NCI-H82 treated with DMSO at 0.1 percent for 48 hours (cell line): ENCODE measurements at regions not wholly inside any gene's neighbourhood (a gene's known extent, or its start where the extent isn't known, plus 50 kb on each side); places are given as distances from the start of the nearest gene placed in this dataset.

ENCODE experiments used
- DNase-seq: peaks from one replicate; lab custom pipeline; 2025; ENCODE audit not compliant: unreplicated experiment; lab: John Stamatoyannopoulos, UW

DNA sequence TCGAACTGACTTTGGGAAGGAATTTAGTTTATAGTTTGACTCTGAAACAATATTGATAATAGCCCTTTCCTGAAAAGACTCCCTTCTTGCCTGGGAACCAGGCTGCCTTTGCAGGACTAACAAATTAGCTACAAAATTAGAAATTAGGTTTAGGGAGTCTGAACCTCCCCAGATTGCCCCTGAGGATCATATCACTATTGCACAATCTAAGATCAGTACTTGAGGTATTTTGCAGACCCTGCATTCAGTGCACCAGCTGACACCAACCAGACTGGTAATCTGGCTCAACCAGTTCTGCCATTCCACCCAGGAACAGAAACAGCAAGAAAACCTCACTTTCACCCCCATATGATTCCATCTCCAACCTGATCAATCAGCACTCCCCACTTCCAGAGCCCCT is 131.8 kb upstream of the GALNT5 start:
- DNase-seq: no peak

DNA sequence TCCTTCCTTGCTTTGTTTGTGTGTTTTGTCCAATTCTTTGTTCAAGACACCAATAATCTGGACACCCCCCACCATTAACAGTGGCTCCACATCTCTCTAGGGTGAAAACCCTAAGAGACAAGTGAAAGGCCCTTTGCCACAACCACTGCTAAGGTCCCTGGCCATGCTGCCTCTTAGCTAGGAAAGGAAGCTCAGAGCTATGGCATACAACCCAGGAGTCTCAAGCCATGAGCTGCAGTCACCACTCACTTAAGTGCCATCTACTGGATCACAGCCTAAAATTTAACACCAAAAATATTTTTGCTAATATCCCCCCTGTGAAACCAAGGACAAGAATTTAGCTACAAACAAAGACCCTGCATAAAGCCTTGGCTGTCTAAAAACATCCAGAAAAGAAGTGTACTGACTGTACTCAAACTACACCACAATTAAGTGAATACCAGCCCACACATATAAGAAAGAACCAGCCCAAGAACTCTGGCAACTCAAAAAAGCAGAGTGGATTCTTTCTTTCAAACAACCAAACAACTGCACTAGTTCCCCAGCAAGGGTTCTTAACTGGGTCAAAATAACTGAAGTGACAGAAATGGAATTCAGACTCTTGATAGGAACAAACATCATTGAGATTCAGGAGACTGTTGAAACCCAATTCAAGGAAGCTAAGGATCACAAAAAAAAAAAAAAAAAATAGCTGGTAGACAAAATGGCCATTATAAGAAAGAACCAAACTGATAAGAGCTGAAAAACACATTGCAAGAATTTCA is 130.1 kb upstream of the GALNT5 start:
- no peak for DNase-seq

DNA sequence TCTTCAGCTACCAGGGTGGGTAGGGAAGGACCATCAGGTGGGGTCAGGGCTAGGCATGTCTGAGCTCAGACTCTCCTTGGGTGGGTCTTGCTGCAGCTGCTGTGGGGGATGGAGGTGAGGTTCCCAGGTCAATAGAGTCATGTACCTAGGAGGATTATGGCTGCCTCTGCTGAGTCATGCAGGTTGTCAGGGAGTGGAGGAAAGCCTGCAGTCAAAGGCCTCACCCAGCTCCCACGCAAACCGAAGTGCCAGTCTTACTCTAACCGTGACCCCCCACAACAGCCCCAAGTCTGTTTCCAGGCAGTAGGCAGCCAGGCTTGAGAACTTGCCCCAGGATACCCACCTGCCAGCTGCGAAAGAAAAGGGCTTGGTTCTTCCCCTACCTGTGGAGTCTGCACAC is 113.6 kb upstream of the GALNT5 start:
- DNase-seq: no peak

DNA sequence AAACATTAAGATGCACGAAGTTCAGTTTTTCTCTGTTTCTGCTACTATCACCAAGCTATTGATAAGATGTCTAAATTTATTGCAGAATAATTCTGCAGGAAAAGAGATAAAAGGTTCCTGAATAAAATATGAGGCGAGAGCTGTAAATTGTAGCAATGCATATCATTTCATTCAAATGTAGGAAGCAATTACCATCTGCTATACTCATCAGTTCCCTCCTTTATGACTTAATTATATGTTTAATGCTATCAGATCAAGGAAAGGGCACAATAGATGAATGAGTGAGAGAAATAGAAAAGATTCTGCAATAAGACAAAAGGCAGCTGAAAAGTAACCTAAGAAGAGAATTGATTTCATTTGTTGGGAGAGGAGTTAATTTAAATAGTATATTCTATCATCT is 108.2 kb upstream of the GALNT5 start:
- no peak for DNase-seq

DNA sequence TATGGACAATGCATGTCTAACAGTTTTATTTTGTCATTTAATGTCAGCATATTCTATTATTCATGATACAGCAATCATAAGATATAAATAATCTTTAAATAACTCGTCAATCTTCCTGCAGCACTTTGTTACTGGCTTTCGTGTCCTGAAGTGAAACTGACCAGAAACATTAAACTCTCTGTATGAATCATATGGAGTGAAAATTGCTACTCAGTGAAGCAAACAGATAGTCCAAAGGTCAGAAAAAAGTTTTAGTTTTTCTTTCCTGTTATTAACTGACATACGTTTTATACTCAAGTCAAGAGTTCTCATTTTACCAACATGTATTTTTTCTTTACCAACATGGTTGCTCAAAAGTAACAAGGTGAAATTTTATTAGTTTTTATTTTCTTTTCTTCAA is 106.8 kb upstream of the GALNT5 start:
- DNase-seq: no peak

DNA sequence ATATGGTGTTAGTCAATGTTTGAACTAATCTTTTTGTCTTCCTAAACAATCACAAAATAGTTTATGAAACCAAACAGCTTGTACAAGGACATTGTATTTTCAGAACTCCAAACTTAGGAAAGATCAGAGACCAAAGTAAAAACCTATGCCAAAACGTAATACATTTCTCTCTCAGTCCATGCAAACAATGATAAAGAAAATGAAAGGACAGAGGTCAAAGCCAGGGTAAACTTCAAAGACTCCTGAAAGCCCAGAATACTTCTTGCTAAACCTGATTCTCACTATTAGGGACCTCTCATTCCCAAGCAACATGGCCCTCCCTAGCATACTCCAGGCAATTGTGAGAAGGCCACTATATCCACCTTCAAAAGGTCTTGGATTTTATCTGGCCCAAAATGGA is 105.1 kb upstream of the GALNT5 start:
- DNase-seq: no peak

DNA sequence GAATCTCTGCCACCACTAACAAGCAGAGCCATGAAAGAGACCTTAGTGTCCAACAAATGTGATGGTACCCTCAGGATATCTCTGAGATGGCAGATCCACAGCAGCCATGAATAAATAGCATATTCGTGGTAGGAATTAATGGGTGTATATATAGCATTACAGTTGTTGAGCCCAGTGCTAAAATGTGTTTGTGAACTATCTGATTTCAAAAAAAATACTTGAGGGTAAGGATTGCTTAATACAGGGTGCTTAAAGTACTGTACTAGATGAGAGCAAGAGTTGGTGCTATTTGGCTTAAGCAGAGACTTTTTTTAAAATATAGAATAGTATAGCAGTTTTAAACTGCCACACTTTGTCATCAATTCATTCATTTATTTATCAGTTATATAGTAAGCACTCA is 101.5 kb upstream of the GALNT5 start:
- no peak for DNase-seq

DNA sequence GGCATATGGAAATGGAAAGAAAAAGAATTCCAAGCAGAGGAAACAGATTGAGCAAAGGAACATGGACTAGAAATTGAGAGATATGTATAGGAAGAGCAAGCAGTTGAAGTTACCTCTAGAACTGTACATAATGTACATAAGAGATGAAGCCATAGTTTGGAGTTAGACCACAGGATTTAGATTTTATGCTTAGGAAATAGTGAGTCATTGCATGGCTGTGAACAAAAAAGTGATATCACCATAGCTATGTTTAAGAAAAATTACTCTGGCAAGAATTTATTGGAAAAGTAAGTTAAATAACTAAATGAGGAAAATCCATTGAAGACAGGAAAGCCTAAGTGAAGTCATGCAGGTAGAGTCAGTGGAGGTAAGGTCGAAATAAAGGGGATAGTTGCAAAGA is 99.4 kb upstream of the GALNT5 start:
- no peak for DNase-seq

DNA sequence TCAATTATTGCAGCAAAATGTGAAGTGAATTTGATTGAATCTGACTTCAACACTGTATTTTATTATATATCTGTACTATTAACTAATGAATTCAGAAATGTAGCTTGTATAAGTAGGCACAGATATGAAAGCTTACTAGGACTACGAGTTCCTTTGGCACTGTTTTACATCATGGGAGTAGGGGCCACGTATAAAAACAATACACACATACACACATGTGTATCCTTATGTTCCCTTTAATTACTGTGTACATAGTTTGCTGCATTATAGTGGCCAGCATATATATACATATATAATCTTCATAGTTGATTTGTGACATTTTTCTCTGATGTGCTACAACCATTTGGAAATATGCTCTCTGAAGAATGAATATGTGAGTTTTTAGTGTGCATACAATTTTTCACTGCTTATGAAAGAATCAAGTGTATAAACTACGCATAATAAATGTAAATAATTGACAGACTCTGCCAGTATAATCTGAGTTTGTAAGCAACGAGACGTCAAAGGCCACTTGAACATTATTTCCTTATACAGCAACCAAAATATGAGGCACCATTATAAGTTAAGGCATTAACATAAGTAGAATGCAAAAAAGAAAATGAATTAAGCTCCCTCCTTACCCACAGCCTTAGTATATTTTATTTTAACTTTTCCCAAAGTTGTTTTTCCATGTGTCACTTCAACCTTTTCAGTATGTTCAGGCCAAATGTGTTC is 98.1 kb upstream of the GALNT5 start:
- no peak for DNase-seq

DNA sequence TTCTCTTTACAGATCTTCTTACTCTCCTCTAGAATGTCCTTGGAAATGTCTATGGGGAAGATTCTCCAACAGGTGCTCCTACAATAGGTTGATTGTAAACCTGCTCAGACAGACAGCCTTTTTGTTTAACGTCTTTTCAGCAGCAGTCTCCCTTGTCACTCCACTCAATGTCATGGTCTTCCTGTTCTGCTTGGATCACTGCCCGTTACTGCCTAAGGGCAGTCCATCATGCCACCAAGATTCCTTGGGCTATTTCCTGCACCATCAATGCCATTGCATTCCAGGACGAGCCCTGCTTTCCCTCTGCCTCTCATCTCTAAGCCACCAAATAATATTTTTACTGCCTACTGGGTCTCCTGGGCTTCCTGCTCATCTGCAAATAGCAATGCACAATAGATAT is 97.4 kb upstream of the GALNT5 start:
- DNase-seq: no peak

DNA sequence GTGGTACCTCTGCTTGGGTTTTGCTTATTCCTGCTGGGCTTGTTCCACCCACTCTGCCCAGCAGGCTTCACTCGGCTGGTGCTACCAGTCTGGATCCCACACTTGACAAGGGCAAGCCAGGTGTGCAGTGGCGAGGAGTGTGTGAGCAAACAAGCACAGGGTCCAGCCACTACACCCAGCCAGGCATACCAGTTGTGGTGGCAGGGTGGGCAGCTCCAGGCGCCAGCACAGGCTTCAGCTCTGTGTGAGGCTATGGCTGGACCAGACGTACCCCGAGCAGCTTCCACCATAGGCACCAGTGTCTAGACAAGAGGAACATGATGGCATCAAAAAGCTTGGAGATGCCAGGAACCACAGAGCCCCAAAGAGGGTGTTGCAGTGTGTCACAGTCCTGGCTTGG is 93.1 kb upstream of the GALNT5 start:
- DNase-seq: no peak

DNA sequence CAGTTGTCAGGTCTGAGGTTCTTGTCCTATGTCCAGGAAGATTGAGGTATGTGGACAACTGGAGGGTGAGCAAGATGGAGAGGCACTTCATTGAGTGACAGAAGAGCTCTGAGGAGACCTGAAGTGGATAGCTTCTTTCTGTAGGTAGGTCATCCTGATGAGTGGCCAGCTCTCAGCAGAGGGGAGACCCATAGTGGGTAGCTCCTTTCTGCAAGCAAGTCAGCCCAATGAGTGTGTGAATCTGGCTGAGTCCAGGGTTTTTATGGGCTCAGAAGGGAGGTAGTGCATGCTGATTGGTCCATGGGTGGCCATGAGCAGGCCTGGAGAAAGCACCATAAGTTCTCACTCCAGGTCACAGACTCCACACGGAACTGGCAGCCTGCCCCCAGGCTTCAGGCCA is 92.6 kb upstream of the GALNT5 start:
- DNase-seq: no peak

DNA sequence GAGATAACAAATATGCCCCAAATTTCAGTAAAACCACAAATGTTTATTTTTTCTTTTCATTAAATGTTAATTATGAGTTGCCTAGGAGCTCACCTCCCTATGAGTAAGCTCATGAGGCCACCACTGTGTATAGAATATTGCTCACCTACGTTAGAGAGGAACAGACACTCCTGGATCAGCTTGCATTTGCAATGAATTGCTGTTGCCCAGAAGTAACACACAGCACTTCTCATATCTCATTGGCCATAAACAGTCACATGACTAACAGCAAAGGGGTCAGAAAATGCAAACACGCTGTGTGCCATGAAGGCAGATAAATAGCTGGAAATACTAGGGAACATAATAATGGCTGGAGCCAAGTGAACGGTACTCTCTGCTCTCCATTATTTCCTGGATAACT is 89.0 kb upstream of the GALNT5 start:
- no peak for DNase-seq

DNA sequence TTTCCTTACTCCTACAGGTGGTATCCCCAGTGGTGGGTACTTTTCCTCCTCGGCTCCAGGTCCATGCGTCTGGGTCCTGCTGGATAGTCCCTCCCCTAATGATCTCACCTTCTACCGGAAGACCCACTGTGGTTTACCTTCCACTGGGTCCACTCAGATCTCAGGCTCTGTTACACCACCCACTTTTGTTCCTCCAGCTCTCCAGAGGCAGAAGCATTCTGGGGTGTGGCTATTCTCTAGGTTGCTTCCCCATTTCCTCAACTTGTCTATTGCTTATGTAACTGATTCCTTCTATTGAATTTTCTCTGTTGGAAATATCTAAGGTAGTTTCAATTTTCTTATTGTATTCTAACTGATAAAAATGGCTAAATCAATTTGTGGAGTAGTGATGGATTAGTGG is 87.6 kb upstream of the GALNT5 start:
- no peak for DNase-seq

DNA sequence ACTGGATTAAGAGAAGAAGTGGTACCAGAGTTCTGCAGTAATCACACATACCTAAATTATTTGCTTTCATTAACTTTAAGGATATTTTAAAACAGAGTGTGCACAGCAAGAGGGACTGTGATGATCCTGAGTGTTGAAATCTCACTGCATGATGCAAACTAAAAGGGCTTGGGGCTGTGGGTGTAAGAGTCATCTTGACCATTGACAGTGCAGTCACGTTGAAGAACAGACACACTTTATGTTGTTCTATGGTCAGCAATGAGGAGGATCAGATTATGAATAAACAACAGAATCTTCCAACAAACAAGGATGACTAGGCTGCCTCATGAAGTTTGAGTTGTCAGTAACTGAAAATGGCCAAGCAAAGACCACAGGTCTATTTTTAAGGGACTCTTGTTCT is 87.2 kb upstream of the GALNT5 start:
- no peak for DNase-seq

DNA sequence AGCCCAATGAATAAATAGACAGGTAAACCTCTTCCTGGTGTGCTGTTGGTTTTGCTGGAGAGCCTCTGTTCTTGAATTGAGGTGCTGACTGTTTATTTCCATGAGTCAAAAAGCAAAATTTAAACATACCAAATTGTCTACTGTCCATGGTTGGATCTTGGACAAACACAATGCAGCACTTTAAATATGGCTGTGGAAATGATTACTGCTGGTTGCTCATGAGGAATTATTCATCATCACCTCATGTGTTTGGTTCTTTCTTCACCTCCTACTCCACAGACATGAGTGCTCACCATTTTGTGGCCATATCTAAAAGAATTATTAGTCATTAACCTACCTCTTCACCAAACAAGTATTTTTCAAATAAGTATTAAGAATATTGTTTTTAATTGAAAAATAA is 85.3 kb upstream of the GALNT5 start:
- no peak for DNase-seq

DNA sequence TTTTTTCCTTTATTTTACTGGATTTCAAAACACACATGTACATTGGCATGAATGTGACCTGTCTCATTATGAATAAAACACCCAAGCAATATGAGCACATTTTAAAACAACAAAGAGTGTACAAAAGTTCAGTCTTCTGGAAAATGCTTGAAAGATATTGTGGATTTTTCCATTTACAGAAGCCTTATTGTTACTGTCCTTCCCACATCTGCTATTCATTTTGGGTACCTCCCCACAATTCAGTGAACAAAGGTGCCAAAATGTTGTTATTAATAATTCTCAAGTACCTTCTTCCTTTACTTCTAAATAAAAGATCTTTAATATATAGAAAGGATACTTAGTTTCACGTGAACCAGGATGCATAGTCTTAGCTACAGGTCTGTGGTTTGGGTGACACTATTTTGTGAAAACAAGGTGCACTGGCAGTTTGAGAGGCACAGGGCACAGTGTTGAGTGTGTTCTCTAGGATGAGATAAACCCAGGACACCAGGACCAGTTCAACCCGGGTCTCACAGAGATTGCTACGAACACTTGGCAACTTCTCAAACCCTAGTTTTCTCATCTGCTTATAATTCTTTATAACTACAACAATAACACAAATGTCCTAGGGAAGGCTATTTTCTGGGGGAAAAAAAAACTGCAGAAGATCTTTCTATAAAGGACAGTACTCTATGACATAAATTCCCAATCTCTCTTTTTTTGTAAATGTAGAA is 84.5 kb upstream of the GALNT5 start:
- DNase-seq: no peak

DNA sequence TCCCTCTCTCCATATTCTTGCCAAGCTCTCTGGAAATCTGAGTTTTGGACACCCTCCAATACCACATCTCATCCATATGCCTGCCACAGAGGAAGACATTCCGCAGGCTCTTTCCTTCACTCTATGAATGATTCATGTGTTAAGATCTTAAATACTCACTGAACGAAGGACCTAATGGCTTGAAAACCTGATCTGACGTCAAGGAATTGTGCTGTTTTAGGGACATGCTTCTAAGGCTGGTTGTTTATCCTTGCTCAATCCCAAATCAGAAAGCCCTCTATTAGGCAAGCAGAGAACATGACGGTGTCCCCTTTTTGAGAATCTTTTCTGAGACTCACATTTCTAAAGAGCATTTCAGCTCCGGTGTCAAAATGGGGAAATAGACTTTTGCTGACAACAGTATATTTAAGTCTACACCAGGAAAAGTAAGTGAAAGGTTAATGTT is 83.7 kb upstream of the GALNT5 start:
- peak; percentile 73 for DNase-seq

DNA sequence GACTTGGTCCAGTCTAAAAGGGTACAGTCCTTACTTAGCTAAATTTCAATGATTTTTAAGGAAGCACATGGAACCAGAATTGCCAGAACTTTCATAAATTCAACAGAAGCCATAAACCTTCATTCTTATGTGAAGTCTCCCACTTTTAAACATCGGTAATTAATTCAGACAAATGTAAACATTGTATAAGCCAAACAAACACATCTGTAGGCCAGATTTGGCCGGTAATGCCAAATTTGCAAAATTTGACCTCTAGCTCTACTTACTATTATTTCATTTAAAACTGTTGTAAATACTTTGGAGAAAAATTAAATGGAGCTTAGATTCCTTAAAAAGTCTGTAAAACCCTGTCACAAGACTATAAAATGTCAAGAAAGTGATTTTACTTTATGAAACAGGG is 83.2 kb upstream of the GALNT5 start:
- DNase-seq: no peak

DNA sequence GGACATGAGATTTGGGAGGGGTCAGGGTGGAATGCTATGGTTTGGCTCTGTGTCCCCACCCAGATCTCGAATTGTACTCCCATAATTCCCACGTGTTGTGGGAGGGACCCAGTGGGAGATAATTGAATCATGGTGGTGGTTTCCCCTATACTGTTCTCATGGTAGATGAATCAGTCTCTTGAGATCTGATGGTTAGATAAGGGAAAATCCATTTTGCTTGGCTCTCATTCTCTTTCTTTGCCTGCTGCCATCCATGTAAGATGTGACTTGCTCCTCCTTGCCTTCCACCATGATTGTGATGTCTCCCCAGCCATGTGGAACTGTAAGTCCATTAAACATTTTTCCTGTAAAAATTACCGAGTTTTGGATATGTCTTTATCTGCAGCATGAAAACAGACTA is 80.9 kb upstream of the GALNT5 start:
- DNase-seq: no peak

DNA sequence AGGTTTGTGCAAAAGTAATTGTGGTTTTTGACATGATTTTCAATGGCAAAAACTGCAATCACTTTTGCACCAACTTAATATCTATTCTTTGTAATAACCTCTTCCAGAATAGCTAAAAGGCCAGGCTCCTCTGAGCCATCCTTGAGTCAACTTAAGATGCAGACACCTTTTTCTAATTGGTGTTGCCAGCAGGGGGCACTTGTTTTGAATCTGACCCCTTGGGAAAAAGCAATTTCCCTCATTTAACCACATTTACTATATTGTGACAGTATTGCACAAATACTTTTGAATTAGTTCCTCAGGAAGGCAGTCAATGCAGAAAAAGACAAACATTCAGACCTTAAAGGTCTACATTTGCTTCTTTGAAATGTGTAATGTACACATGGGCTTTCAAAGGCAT is 78.6 kb upstream of the GALNT5 start:
- DNase-seq: no peak
